Iris pigment epithelial cell (primary cell): ENCODE measurements at regions not wholly inside any gene's neighbourhood (a gene's known extent, or its start where the extent isn't known, plus 50 kb on each side); places are given as distances from the start of the nearest gene placed in this dataset.

Experiments used
- DNase-seq: peaks from one replicate; pipeline ENCODE4 v3.0.0-alpha.2; 2011; ENCODE audit warnings: low read depth

DNA sequence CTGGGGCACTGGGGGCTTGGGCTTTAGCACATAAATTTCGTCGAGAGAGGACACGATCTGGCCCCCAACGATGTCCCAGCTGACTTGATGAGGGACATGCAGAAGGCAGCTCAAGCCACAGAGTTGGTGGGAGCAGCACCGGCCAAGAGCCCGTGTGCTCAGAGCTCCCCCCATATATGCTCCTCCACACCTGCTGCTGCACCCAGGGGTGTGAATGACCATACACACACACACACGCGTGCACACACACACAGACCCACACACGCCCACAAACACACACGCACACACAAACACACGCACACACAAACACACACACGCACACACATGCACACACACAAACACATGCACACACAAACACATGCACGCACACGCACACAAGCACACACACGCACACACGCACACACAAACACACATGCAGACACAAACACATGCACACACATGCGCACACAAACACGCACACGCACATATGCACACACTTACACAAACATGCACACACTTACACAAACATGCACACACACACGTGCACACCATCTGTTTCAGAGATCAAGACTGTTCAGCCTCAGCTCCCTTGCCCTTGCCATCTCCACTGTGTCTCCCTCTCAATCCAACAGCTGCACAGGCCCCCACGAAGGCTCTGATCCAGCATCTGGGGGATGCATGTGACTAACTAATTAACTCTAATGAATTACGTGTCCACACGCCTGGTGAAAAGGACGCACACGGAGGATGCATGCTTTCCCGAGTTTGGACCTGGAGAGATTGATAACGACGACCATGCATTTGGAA, 85.6 kb upstream of the TNRC6C start:
- DNase-seq, result no peak

DNA sequence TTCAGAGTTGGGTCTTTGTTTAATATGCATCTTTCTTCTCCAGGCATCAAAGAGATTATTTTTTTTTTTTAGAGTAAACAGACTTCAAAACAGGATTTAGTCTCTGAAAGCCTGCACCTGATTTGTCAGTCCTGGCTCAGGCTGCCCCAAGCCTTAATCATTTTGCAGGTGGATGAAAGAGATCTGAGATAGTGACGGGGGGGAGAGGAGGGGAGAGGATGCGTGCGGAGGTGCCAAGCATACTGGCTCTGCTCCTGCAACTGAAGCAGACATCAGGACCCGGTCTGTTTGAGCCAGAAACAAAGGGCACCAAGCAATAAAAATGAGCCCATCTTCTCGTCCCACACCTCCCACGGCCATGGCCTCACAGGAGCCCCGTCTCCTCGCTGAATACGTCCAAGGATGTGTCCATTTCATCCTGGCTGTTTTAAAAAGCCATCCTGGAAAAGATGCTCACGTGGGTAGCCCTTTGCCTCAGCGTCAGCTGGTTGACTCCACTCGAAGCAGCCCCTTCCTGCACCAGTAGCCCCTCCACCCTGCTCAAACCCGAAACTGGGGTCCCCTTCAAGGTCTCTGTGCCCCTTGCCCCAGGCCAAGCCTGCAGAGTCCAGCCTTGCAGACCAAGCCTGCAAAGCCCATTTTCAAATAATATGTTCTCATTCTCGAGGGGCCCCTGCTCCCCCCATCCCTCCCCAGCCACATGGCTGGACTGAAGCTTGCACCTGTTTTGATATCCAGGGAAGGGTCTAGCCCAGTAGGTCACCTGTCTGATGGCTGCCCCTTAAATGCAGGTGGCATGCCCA, 84.8 kb upstream of the TNRC6C start:
- no peak for DNase-seq

DNA sequence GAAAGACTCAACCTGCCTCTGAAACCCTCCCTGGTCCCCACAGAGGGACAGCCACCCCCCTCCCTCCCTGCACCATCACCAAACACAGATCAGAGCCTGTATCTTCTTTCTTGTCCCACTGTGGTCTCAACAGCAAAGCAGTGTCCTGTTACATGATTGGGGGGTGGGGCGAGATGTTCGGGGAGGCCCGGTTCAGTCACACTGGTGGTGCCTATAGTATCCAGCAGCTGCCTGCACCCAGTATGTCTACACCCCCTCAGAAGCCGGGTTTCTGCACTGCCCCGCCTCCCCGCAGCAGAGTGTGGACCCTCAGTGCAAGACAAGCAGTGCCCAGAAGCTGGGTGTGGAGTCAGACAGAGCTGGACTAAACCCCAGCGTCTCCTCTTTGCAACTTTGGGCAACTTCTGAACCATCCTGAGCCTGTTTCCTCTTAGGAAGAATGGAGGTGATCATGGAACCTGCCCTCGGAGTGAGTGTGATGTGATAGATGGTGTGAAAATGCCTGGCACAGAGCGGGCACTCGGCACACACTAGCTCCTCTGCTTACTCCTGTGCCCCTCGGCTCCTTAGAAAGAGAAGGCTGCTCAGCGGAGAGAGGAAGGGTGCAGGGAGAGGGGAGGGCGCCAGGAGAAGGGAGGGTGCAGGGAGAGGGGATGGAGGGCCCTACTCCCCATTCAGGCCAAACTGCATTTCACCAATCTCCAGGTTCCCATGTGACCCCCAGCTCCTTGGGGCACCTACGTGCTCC, 84.0 kb upstream of the TNRC6C start:
- no peak for DNase-seq

DNA sequence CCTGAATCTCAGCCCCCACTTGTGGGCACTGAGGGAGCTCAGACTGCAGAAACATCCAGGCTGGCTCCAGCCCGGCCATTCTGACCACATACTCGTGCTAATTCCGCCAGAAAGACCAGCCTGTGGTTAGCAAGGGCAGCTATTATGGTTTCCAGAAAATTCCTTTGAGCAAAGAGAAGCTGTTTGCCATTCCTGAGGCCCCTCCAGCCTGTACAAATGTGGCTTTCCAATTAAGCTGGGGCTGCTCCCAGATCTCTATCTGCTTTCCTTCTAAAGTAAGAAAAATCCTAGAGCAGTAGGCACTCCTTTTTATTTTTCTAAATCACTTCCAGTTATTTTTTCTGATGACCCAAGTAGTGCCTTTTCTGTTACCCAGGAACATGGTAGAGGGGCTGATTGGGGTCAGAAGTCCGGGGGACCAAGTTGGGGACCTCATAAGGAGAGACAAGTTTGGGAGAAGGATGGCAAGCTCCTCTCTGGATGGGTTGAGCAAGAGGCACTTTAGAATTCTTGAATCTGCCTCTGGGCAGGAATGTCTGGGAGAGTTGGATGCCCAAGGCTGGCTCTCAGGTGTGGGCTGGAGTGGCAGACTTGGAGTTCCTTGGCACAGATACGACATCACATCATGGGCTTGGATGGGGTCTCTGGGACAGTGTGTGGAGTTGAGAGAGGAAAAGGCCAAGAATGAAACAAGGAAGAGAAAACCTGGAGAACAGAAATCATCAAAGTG, 83.3 kb upstream of the TNRC6C start:
- DNase-seq, result peak; percentile 56

DNA sequence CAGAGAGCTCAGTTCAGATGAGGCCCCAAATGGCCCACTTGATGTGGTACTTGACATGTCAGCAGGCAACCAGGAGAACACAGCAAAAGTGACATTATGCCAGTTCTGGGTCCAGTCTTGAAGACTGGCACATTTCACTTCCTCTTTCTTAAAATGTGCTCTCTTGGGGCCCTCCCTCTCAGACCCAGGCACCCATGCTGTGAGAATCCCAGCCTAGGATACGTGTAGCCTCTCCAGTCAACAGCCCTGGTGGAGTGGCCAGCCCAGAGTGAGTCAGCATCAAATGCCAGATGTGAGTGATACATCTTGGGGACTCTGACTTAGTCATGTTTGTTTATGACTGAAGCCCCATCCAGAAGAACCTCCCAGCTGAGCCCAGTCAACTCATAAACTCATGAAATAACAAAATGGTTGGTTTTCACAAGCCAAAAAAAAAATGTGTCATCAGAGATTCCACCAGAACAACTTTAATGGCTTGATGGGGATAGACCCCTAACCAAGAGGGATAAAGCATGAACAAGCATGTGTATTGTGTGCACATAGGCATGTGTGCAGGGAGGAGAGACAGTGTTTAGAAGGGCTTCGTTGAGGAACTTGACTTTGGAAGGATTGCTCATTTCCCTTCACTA, 82.5 kb upstream of the TNRC6C start:
- DNase-seq, result peak; percentile 18

DNA sequence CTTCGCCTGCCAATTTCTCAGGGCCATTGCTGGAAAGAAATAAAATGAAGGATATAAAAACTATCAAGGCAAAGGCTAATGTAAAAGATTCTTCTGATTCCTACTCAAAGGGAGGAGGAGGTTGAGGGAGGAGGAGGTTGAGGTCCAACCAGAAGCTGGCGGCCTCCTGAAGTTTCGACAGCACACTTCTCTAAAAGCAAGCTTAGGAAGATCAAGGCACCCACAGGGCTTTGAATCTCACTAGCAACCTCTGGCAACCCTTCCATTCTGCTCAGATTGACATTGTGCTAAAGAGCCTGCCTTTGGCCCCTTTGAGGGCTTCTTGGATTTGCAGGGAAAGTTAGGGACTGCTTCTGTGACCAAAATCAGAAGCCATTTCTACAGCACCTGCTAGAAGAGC, 81.5 kb upstream of the TNRC6C start:
- no peak for DNase-seq

DNA sequence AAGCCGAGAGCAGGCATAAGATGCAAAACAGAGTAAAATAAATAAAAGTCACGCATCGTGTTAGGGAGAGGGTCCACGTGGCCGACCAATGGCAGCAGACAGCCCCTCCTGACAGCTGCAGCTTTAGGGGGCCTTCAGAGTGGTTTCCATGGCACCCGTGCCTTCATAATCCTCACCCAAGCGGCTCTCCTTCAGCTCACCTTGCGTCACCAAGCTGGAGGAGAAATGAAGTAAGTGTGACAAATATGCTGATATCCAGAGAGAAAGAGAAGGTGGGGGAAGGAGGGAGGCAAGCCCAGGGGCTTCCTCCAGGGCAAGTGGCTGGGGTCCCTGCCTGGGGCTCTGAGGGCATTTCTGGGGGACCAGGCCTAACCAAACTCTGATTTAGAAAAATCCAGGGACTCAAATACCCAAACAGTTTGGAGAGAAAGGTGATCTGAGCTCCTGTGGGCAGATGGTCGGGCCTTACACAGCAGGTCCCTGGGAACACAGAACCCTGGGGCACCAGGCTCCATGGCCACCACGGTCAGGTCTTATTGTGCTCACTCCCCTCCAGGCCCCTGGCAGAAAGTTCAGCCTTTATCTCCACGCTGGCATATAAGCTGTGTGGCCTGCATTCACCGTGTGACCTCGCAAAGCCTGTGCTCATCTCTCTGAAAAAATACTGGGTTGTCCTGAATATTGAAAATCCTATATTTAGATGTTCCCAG, 80.7 kb upstream of the TNRC6C start:
- DNase-seq, result no peak

DNA sequence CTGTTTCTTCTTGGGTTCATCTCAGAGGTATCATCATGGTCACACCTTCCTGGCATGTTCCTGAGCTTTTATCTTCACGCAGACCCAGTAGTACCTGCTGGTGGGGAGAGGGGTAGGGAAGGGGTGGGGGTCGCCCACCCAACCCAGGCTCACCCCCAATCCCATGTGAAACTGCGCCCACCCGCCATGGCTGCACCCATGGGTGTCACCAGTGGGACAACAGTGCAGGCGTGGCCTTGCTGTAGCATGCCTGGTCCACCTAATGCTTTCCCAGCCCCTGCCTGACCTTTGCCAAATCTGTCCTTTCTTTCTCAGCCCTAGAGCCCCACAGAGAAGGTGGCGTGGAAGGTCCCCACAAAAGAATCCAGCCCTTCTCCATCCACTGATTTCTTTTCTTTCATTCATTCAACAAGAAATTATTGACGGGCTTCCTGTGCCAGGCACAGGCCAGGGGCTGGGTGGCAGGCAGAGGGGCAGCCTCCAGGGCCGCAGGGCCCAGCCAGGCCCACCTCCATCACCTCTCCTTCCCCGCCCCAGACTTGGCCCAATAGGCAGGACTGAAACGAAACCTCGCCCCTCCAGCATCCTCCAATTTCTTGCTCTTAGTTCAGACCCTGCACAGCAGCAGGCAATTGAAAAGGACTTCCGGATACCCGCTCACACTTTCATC, 79.1 kb upstream of the TNRC6C start:
- no peak for DNase-seq

DNA sequence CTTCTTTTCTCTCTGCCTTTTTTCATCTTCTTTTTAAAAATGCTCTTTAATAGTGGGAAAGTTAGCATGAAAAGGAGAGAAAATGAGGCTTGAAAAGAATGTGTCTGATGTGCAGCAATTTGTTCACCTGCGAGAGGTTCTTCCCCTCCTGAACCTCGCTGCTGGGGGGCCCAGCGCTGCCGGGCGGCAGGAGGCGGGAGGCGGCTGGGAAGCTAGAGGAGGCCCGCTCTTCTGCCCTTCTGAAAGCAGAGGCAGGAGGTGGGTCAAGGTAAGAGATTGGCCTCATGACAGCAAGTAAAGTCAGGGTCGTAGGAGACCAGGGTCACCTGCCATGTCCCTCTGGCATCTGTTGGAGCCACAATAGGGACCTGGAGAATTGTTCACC, 78.6 kb upstream of the TNRC6C start:
- no peak for DNase-seq

DNA sequence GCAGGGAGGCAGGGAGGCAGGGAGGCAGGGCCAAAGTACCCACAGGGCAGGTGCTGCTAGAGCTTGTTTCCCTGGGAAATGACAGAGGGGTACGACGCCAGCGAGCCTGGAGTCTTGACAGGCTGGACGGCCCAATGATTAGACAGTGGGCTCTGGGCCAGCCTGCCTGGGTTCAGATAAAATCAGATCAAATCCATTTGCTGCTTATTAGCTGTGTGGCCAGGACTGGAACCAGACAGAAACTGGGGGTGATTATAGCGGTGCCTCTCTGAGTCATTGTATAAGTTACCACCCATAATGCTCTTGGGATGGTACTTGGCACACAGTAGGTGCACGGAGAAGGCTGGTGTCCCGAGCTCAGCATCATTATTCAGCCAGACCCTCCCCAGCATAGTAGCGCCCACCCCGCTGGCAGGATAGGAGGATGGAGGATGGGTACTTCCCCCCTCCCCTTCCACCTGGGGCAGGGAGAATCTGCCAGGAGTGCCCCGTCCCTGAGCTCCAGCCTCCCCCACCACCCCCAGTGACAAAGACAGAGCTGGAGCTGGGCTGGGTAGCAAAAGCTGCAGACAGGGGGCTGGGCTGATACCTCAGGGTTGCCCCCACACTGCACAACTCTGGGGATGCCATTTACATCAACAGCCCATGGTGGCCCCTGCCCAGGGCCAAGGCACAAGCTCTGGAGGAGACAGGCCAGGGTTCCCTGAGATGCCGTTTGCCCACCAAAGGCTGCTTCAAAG, 77.6 kb upstream of the TNRC6C start:
- no peak for DNase-seq

DNA sequence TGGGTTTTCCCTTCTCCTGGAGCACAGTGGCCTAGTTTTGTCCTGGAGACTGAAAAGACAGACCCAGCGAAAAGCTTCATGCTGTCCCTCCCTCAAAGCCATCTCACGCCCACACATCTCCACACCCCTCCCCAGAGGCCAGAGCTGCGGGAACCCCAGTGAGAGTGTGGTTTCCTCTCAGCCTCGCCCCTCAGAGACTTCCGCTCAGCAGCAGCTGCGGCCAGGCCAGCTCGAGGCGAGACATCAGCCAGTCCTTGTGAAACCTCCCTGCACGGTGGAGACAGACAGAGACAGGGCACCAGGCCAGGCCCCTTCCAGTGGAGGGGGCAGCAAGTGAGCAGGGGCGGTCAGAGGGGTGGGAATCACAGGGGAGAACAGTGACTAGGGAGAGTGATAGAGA, 77.0 kb upstream of the TNRC6C start:
- peak; percentile 86 for DNase-seq

DNA sequence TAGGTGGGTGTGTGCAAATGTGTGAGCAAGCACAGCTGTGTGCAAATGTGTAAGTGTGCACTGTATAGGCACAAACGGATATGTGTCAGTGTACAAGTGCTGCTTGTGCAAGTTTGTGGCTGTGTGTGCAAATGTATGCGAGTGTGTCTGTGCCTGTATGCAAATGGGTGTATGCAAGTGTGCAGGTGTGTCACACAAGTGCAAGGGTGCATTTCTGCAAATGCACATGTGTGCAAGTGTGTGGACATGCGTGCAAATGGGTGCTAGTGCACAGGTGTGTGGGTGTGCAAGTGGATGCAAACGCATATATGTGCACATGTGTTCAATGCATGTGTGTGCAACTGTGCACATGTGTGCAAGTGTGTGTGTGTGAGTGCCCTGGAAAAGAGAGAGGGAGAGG, 76.5 kb upstream of the TNRC6C start:
- no peak for DNase-seq

DNA sequence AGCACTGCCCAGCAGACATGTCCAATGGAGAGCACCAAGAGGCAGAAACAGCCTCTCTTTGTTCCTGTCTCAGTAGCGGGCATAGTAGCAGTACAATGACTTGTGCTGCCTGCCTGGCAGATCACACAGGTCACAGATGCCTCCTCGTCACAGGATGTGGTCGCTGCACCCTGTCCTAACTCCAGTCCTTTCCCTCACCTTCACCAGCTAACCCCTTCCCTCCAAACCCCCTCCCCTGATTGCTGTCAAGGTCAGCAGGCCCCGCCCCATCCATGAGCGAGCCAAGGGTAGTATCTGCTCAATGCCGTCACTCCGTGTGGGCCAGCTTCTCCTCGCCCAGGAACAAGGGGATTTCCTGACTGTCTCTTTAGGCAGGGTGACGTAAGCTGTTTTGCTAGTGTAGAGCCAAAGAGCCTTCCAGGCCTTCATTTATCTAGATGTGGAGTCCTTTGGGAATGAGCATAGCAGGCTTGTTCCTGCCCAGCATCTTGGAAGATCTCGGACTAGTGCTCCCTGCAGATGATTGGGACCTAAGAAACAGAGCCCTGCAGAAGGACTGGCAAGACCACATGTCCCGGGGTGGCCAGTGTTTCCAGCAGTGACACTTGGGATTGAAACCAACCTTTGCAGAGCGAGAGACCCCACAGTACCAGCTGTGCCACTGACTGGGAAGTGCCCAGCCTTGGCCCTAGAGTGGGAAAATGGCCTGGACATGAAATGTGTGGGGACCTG, 75.9 kb upstream of the TNRC6C start:
- DNase-seq, result peak; percentile 89

DNA sequence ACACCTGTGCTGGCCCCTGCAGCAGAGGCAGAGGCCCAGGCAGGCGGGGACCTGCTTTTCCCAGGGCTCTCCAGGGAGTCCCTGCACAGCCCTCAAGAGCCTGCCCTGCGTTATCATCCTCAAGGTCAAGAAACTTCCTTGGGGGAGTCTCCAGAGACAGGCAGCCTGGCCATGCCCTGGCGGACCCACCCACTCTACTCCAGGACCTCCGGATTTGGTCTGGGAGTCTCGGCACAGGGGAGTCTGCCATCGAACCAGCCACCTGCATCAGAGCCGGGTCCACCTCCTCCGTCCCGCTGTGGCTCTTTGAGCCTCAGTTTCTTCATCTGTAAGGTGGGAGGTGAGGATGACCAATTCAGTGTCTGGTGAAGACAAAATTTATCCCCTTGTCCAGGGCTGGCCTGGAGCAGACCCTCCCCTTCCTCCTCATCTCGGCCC, 75.3 kb upstream of the TNRC6C start:
- DNase-seq, result no peak

DNA sequence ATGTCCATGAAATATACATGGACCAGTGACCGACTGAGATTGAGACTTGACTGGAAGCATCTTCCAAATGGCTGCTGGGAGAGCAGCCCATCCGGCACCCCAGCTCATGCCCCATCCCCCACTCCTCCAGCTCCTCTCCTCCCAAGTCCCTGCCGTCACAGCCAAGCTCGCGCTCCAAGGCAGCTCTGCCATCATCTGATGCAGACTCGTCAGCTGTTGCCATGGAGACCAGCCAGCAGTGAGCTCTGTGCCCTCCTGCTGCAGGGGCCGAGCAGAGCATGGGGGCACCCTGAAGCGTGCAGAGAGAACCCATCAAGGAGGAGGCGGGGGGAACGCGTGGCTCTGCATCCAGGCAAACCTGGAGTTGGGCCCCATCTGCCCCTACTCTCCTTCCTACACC, 74.5 kb upstream of the TNRC6C start:
- DNase-seq, result no peak

DNA sequence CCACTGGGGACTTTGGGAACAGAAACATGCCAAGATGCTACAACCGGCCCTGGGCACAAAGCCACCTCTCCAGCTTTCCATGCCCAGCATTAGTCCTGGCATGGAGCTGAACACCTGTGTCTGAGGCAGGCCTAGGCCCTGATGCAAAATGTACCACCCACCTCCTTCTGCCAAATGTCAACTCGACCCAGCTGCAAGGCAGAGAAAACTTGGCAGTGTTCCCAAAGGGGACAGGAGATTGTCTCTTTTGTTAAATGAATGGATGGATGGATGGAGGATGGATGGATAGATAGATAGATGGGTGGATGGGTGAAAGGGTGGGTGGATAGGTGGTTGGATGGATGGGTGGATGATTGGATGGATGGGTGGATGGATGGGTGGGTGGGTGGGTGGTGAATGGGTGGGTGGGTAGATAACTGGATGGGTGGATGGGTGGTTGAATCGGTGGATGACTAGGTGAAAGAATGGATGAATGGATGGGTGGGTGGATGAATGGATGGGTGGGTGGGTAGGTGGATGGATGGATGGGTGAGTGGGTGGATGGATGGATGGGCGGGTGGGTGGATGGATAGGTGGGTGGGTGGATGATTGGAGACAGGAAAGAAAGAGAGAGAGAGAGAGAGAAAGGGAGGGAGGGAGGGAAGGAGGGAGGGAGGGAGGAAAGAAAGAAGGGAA, 73.4 kb upstream of the TNRC6C start:
- no peak for DNase-seq

DNA sequence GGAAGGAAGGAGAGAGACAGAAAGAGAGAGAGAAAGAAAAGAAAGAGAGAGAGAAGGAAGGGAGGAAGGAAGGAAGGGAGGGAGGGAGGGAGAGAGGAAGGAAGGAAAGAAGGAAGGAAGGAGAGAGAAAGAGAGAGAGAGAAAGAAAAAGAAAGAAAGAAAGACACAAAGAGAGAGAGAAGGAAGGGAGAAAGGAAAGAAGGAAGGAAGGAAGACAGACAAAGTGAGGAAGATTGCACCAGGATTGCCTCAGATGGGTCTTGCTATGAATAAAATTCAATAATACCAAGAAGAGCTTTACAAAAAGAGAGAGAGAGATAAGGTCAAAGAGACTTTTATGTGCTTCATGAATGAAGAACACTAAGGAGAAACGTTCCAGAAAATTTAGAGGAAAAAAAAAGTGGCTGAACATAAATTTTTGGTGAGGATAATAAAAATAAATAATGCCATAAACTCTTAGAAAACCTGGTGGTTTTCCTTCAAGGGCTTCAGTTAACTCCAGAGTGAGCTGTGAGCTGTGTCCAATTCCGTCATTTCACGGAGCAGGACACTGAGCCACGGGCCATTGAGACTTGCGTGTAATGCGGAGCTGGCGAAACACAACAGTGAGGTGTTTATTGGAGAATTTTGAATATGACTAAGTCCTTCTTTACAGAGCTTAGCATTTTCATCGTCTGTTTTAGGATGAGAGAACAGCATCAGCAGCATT, 72.7 kb upstream of the TNRC6C start:
- DNase-seq, result no peak

DNA sequence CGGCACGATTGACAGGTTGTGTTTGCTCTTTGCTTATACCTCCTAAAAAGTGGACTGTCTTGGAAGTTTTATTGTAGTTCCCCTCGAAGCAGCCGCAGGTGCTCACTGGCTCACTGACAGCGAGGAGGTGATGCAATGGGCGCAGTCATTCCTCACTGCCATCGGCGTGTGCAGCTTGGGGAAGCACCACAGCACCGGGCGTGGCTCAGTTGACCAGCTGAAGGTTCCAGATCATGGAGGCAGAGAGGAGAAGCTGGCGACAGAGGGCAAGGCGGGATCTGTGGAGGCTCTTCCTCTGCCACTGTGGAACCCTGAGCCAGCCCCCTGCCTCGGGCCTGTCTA, 72.1 kb upstream of the TNRC6C start:
- DNase-seq, result no peak
